NCI-H2081 (cell line): ENCODE measurements at regions not wholly inside any gene's neighbourhood (a gene's known extent, or its start where the extent isn't known, plus 50 kb on each side); places are given as distances from the start of the nearest gene placed in this dataset.
"Not testable (repeated sequence)": the region's sequence is repeated elsewhere in the genome, so short reads cannot be mapped to it uniquely, and the experiment has no call there.

Experiments used
- DNase-seq, 2 experiments: peaks; one replicate each; lab custom pipeline; 2025; lab: John Stamatoyannopoulos, UW

- not testable (repeated sequence) for DNase-seq
These were observed 64.0 kb upstream of the PLEKHM1 start for GRCh38 chr17:45554479-45554878.

GRCh38 chr17:45558821-45559220 is 68.3 kb upstream of the PLEKHM1 start:
- DNase-seq, result not testable (repeated sequence)

- DNase-seq, result not testable (repeated sequence)
These were observed 72.3 kb upstream of the PLEKHM1 start for GRCh38 chr17:45562868-45563267.

GRCh38 chr17:45563283-45563682 is 72.8 kb upstream of the PLEKHM1 start:
- DNase-seq, result not testable (repeated sequence)

- DNase-seq, result not testable (repeated sequence)
These were observed 77.8 kb upstream of the PLEKHM1 start for GRCh38 chr17:45568275-45568674.

- DNase-seq, result not testable (repeated sequence)
These were observed 82.8 kb upstream of the PLEKHM1 start for GRCh38 chr17:45573326-45573725.

GRCh38 chr17:45573924-45574770 is 83.6 kb upstream of the PLEKHM1 start:
- no peak for DNase-seq

- no peak for DNase-seq
These were observed 84.8 kb upstream of the PLEKHM1 start for GRCh38 chr17:45575126-45575885.

GRCh38 chr17:45576527-45577307 is 86.2 kb upstream of the PLEKHM1 start:
- DNase-seq, result not testable (repeated sequence)

GRCh38 chr17:45577571-45578279 is 87.2 kb upstream of the PLEKHM1 start:
- no peak for DNase-seq

- DNase-seq, result no peak
These were observed 88.3 kb upstream of the PLEKHM1 start for GRCh38 chr17:45578516-45579455.

GRCh38 chr17:45579529-45580495 is 89.3 kb upstream of the PLEKHM1 start:
- DNase-seq, result no peak

GRCh38 chr17:45580924-45581323 is 90.4 kb upstream of the PLEKHM1 start:
- DNase-seq, result no peak

- DNase-seq, result no peak
These were observed 91.3 kb upstream of the PLEKHM1 start for GRCh38 chr17:45581860-45582259.

- DNase-seq, result no peak
These were observed 93.8 kb upstream of the PLEKHM1 start for GRCh38 chr17:45584092-45585036.

GRCh38 chr17:45585037-45585733 is 94.7 kb upstream of the PLEKHM1 start:
- not testable (repeated sequence) for DNase-seq
